GM12874 (cell line): ENCODE measurements at regions not wholly inside any gene's neighbourhood (a gene's known extent, or its start where the extent isn't known, plus 50 kb on each side); places are given as distances from the start of the nearest gene placed in this dataset.

Experiments used
- CTCF ChIP-seq: IDR thresholded peaks from 2 replicates; pipeline ENCODE4 v1.5.1; 2011; ENCODE audit warnings: low read depth, mild to moderate bottlenecking, control low read depth, low read length, moderate library complexity; ENCODE audit not compliant: insufficient read depth

GRCh38 chr5:74969726-74970125 is 82.6 kb downstream of the GCNT4 start:
- no peak for TF ChIP-seq CTCF

GRCh38 chr5:74966141-74967026 is 86.0 kb downstream of the GCNT4 start:
- TF ChIP-seq CTCF, result no peak

- TF ChIP-seq CTCF, result no peak
Observed at GRCh38 chr5:74963407-74963806, 89.0 kb downstream of the GCNT4 start.

- TF ChIP-seq CTCF, result no peak
Observed at GRCh38 chr5:74957906-74958305, 91.7 kb upstream of the FAM169A start.

GRCh38 chr5:74957029-74957784 is 91.0 kb upstream of the FAM169A start:
- no peak for TF ChIP-seq CTCF

- TF ChIP-seq CTCF, result no peak
Observed at GRCh38 chr5:74956278-74956677, 90.1 kb upstream of the FAM169A start.

- no peak for TF ChIP-seq CTCF
Observed at GRCh38 chr5:74954919-74955318, 88.7 kb upstream of the FAM169A start.
